SK-N-SH (cell line): ENCODE measurements at regions not wholly inside any gene's neighbourhood (a gene's known extent, or its start where the extent isn't known, plus 50 kb on each side); places are given as distances from the start of the nearest gene placed in this dataset.

Source experiments
- CTCF ChIA-PET: fragments of 300-600, 350-600 bp; formaldehyde crosslinking; extraction: SDS; loops from one replicate; lab custom pipeline; 2021; lab: Yijun Ruan, JAX
- POLR2A ChIA-PET: fragments of 350-600 bp; sonication (Branson Sonifier 250); formaldehyde crosslinking; extraction: SDS; loops from one replicate; lab custom pipeline; 2020; ENCODE audit warnings: antibody characterized with exemption, inconsistent platforms; lab: Yijun Ruan, JAX
- DNase-seq: peaks from one replicate; pipeline ENCODE4 v3.0.0; 2012
- H2AFZ ChIP-seq: fragments of 200-600 bp; sonication (generic); 2 replicates; pipeline ENCODE4 v1.8.1; 2016; ENCODE audit warnings: antibody characterized with exemption, mild to moderate bottlenecking, low read depth
- H3F3A ChIP-seq: fragments of 200-600 bp; sonication (generic); replicated peaks from 2 replicates; pipeline ENCODE3; 2016; ENCODE audit warnings: antibody characterized with exemption, mild to moderate bottlenecking; ENCODE audit not compliant: insufficient read depth
- H3K27ac ChIP-seq, 2 experiments: fragments of 200-500 bp in 1 of 2; fragments of 200-600 bp in 1 of 2; sonication (Bioruptor generic) in 1 of 2; sonication (generic), shearing (Covaris generic) in 1 of 2; 2 replicates each; pipeline versions ENCODE4 v1.5.1 to v1.6.1; 2014 to 2016; ENCODE audit warnings: low read depth in 2 of 2, inconsistent platforms in 1 of 2, low read length in 1 of 2, mild to moderate bottlenecking in 1 of 2, mixed read lengths in 1 of 2
- H3K27me3 ChIP-seq: fragments of 200-600 bp; sonication (generic), shearing (Covaris generic); 2 replicates; pipeline ENCODE4 v1.6.1; 2016; ENCODE audit warnings: mixed run types; ENCODE audit not compliant: insufficient read depth
- H3K36me3 ChIP-seq, 2 experiments: fragments of 200-500 bp in 1 of 2; fragments of 200-600 bp in 1 of 2; sonication (Bioruptor generic) in 1 of 2; sonication (generic) in 1 of 2; replicated peaks in 1 of 2; 2 replicates each; pipeline versions ENCODE3 to v1.5.1; 2014 to 2016; ENCODE audit warnings: low read length in 1 of 2, mild to moderate bottlenecking in 1 of 2; ENCODE audit not compliant: insufficient read depth in 2 of 2, control insufficient read depth in 1 of 2
- H3K4me1 ChIP-seq, 2 experiments: fragments of 200-500 bp in 1 of 2; fragments of 200-600 bp in 1 of 2; sonication (Bioruptor generic) in 1 of 2; sonication (generic), shearing (Covaris generic) in 1 of 2; 2 replicates each; pipeline versions ENCODE4 v1.5.1 to v1.6.1; 2014 to 2016; ENCODE audit warnings: low read depth in 1 of 2, low read length in 1 of 2, mixed run types in 1 of 2; ENCODE audit not compliant: insufficient read depth in 2 of 2, control insufficient read depth in 1 of 2
- H3K4me2 ChIP-seq: fragments of 200-600 bp; sonication (generic), shearing (Covaris generic); 2 replicates; pipeline ENCODE4 v1.6.1; 2017; ENCODE audit warnings: mixed run types
- H3K4me3 ChIP-seq, 2 experiments: fragments of 200-500 bp in 1 of 2; fragments of 200-600 bp in 1 of 2; sonication (Bioruptor generic) in 1 of 2; sonication (generic), shearing (Covaris generic) in 1 of 2; 2 replicates each; pipeline versions ENCODE4 v1.5.1 to v1.8.1; 2014 to 2016; ENCODE audit warnings: low read depth in 2 of 2, inconsistent platforms in 1 of 2, low read length in 1 of 2, mild to moderate bottlenecking in 1 of 2, mixed read lengths in 1 of 2, moderate library complexity in 1 of 2
- H3K79me2 ChIP-seq: fragments of 200-600 bp; sonication (generic); 2 replicates; pipeline ENCODE4 v1.8.1; 2017; ENCODE audit warnings: mild to moderate bottlenecking; ENCODE audit not compliant: insufficient read depth
- H3K9ac ChIP-seq: fragments of 200-600 bp; sonication (generic); 2 replicates; pipeline ENCODE4 v1.6.1; 2017; ENCODE audit warnings: mixed run types
- H3K9me2 ChIP-seq: fragments of 200-600 bp; sonication (generic); 2 replicates; pipeline ENCODE4 v1.6.1; 2017; ENCODE audit warnings: mixed run types
- H3K9me3 ChIP-seq: fragments of 200-600 bp; sonication (generic); 2 replicates; pipeline ENCODE4 v1.6.1; 2017; ENCODE audit warnings: mixed run types, mild to moderate bottlenecking, moderate library complexity
- H4K20me1 ChIP-seq: fragments of 200-600 bp; sonication (generic); 2 replicates; pipeline ENCODE4 v1.6.1; 2017; ENCODE audit warnings: mild to moderate bottlenecking, mixed run types; ENCODE audit not compliant: insufficient read depth
- CHD2 ChIP-seq: fragments of 150-350 bp; IDR thresholded peaks from 2 replicates; pipeline ENCODE4 v1.6.1; 2018; ENCODE audit warnings: low read length; ENCODE audit not compliant: partially characterized antibody
- CTCF ChIP-seq: fragments of 200-600 bp; sonication (generic); IDR thresholded peaks from 2 replicates; pipeline ENCODE4 v1.6.1; 2017; ENCODE audit warnings: antibody characterized with exemption, mild to moderate bottlenecking, moderate library complexity
- ELF1 ChIP-seq: IDR thresholded peaks from 2 replicates; pipeline ENCODE4 v1.4.0; 2012
- EZH2phosphoT487 ChIP-seq: fragments of 200-600 bp; sonication (generic); IDR thresholded peaks from 2 replicates; pipeline ENCODE4 v1.6.1; 2017; ENCODE audit warnings: low read depth, mixed run types, mild to moderate bottlenecking, antibody characterized with exemption, moderate library complexity, borderline replicate concordance
- FOXM1 ChIP-seq: IDR thresholded peaks from 2 replicates; pipeline ENCODE4 v1.4.0; 2012; ENCODE audit warnings: low read depth, mild to moderate bottlenecking
- GATA2 ChIP-seq: sonication (generic); formaldehyde crosslinking; IDR thresholded peaks from 2 replicates; pipeline ENCODE4 v1.5.0; 2020; ENCODE audit warnings: mild to moderate bottlenecking, missing genetic modification reagents
- JUND ChIP-seq: IDR thresholded peaks from 2 replicates; pipeline ENCODE4 v1.4.0; 2012
- MXI1 ChIP-seq: IDR thresholded peaks from 2 replicates; pipeline ENCODE4 v1.6.1; 2012; ENCODE audit warnings: mild to moderate bottlenecking, low read depth, low read length, improper control_type of control experiment
- NRF1 ChIP-seq: IDR thresholded peaks from 2 replicates; pipeline ENCODE4 v1.6.1; 2012; ENCODE audit warnings: low read depth, mild to moderate bottlenecking, low read length
- PBX3 ChIP-seq: IDR thresholded peaks from 2 replicates; pipeline ENCODE4; 2012
- POLR2AphosphoS5 ChIP-seq: IDR thresholded peaks from 2 replicates; pipeline ENCODE4 v1.6.1; 2012; ENCODE audit warnings: low read depth, low read length
- RAD21 ChIP-seq: IDR thresholded peaks from 2 replicates; pipeline ENCODE4 v1.6.1; 2012; ENCODE audit warnings: mild to moderate bottlenecking, low read length
- SIN3A ChIP-seq: IDR thresholded peaks from 2 replicates; pipeline ENCODE4 v1.6.1; 2012; ENCODE audit warnings: low read depth, mild to moderate bottlenecking, low read length, moderate library complexity, borderline replicate concordance
- SMC3 ChIP-seq: IDR thresholded peaks from 2 replicates; pipeline ENCODE4 v1.6.1; 2012; ENCODE audit warnings: low read depth, low read length, improper control_type of control experiment
- TAF1 ChIP-seq: IDR thresholded peaks from 2 replicates; pipeline ENCODE4 v1.6.1; 2012; ENCODE audit warnings: low read depth, mild to moderate bottlenecking, low read length, moderate library complexity, borderline replicate concordance
- TCF12 ChIP-seq: IDR thresholded peaks from 2 replicates; pipeline ENCODE4 v1.4.0; 2012
- YY1 ChIP-seq: IDR thresholded peaks from 2 replicates; pipeline ENCODE4 v1.4.0; 2012; ENCODE audit warnings: low read depth, mild to moderate bottlenecking
- ZBTB33 ChIP-seq: IDR thresholded peaks from 2 replicates; pipeline ENCODE4 v1.4.0; 2012; ENCODE audit warnings: low read depth, borderline replicate concordance
- WGBS: methylation state at CpG from one replicate; pipeline ENCODE4 v1.1.6; 2017; ENCODE audit warnings: low lambda C conversion rate; 5-methylcytosine and 5-hydroxymethylcytosine counted together

- TF ChIP-seq CTCF (no peak), FOXM1 (no peak), TCF12 (no peak), NRF1 (no peak), JUND (no peak), CHD2 (no peak), GATA2 (no peak), YY1 (no peak), ZBTB33 (no peak), ELF1 (no peak), SIN3A (no peak), RAD21 (no peak), MXI1 (no peak)
These were observed 78.4 kb upstream of the ARHGEF7 start (continued) for GRCh38 chr13:111036665-111037064.

GRCh38 chr13:111035861-111036260 lies 79.2 kb upstream of the ARHGEF7 start:
- Histone ChIP-seq H3K79me2 (no peaks in the 10 kb centered on the region), H3K9ac (no peak overlapping the region), H3K9me3 (no peaks in the 10 kb centered on the region), H3K27ac (no peak overlapping the region), H3K27me3 (peaks cover 17% of the 10 kb centered on the region), H2AFZ (no peak overlapping the region), H4K20me1 (no peaks in the 10 kb centered on the region), H3F3A (no peaks in the 10 kb centered on the region), H3K9me2 (no peaks in the 10 kb centered on the region), H3K4me3 (no peak overlapping the region), H3K4me1 (no peaks in the 10 kb centered on the region; a peak in 1 of 4 replicates), H3K36me3 (no peaks in the 10 kb centered on the region), H3K4me2 (no peak overlapping the region)
- DNase-seq: no peak
- WGBS: 11% methylated on average over 10 of the region's 10 CpGs
- TF ChIP-seq POLR2AphosphoS5: no peak
- TF ChIP-seq GATA2: no peak
- TF ChIP-seq TCF12: no peak
- no peak for TF ChIP-seq MXI1
- TF ChIP-seq SMC3: no peak
- no peak for TF ChIP-seq NRF1
- no peak for TF ChIP-seq TAF1
- no peak for TF ChIP-seq RAD21
- no peak for TF ChIP-seq EZH2phosphoT487
- no peak for TF ChIP-seq PBX3
- ChIA-PET CTCF (interaction anchor here (1.0 to 1.9 kb wide), 3 partner anchors 10 to 32 kb away, joined by 3 to 6 read pairs (median 3); no protein-coding TSS in a partner anchor), POLR2A (no interaction called here)
